SK-N-SH (cell line): ENCODE measurements at regions not wholly inside any gene's neighbourhood (a gene's known extent, or its start where the extent isn't known, plus 50 kb on each side); places are given as distances from the start of the nearest gene placed in this dataset.

Experiments
- EP300 ChIP-seq, 2 experiments: IDR thresholded peaks; 2 replicates each; pipeline versions ENCODE4 v1.4.0 to v1.6.1; 2012; ENCODE audit warnings: borderline replicate concordance in 1 of 2, low read depth in 1 of 2, low read length in 1 of 2
- EZH2phosphoT487 ChIP-seq: fragments of 200-600 bp; sonication (generic); IDR thresholded peaks from 2 replicates; pipeline ENCODE4 v1.6.1; 2017; ENCODE audit warnings: low read depth, mixed run types, mild to moderate bottlenecking, antibody characterized with exemption, moderate library complexity, borderline replicate concordance
- NFIC ChIP-seq: IDR thresholded peaks from 2 replicates; pipeline ENCODE4 v1.4.0; 2012; ENCODE audit warnings: borderline replicate concordance
- POLR2AphosphoS5 ChIP-seq: IDR thresholded peaks from 2 replicates; pipeline ENCODE4 v1.6.1; 2012; ENCODE audit warnings: low read depth, low read length
- SIN3A ChIP-seq: IDR thresholded peaks from 2 replicates; pipeline ENCODE4 v1.6.1; 2012; ENCODE audit warnings: low read depth, mild to moderate bottlenecking, low read length, moderate library complexity, borderline replicate concordance
- TAF1 ChIP-seq: IDR thresholded peaks from 2 replicates; pipeline ENCODE4 v1.6.1; 2012; ENCODE audit warnings: low read depth, mild to moderate bottlenecking, low read length, moderate library complexity, borderline replicate concordance
- TF ChIP-seq, protein P1 (sequence below): fragments of 200-600 bp; sonication (generic); IDR thresholded peaks from 2 replicates; pipeline ENCODE4 v1.6.1; 2017; ENCODE audit warnings: antibody characterized with exemption, mild to moderate bottlenecking, moderate library complexity
- TF ChIP-seq, protein P2 (sequence below): fragments of 150-350 bp; IDR thresholded peaks from 2 replicates; pipeline ENCODE4 v1.6.1; 2016; ENCODE audit warnings: mild to moderate bottlenecking, low read depth, low read length

DNA sequence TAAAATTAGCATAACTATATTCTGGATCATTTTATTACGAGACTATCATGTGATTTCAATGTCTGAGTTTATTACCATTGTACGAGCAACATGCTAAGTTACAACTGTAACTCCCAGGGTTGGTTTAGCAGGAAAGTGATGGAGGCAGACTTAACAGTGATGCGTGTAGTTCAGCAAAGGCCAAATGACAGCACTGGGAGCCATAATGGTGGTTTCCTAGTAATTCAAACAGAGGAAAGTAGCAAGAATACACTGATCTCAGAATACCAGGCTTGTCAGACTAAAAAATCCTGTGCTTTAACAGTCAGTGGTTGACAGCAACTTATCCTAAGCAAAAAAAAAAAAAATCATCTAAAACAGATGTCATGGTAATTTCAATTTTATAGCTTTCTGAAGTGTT, 229.6 kb downstream of the KLF12 start:
- TF ChIP-seq SIN3A (no peak), EZH2phosphoT487 (no peak), TAF1 (no peak), POLR2AphosphoS5 (no peak), EP300 (IDR thresholded peaks at IDR 0.05; ENCODE audit: borderline replicate concordance in 1 of 2, low read depth in 1 of 2, low read length in 1 of 2) (no peak), NFIC (no peak)
- TF ChIP-seq, protein P1, sequence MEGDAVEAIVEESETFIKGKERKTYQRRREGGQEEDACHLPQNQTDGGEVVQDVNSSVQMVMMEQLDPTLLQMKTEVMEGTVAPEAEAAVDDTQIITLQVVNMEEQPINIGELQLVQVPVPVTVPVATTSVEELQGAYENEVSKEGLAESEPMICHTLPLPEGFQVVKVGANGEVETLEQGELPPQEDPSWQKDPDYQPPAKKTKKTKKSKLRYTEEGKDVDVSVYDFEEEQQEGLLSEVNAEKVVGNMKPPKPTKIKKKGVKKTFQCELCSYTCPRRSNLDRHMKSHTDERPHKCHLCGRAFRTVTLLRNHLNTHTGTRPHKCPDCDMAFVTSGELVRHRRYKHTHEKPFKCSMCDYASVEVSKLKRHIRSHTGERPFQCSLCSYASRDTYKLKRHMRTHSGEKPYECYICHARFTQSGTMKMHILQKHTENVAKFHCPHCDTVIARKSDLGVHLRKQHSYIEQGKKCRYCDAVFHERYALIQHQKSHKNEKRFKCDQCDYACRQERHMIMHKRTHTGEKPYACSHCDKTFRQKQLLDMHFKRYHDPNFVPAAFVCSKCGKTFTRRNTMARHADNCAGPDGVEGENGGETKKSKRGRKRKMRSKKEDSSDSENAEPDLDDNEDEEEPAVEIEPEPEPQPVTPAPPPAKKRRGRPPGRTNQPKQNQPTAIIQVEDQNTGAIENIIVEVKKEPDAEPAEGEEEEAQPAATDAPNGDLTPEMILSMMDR = no peak
- TF ChIP-seq, protein P2, sequence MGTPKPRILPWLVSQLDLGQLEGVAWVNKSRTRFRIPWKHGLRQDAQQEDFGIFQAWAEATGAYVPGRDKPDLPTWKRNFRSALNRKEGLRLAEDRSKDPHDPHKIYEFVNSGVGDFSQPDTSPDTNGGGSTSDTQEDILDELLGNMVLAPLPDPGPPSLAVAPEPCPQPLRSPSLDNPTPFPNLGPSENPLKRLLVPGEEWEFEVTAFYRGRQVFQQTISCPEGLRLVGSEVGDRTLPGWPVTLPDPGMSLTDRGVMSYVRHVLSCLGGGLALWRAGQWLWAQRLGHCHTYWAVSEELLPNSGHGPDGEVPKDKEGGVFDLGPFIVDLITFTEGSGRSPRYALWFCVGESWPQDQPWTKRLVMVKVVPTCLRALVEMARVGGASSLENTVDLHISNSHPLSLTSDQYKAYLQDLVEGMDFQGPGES = no peak
